GM18499 (cell line): ENCODE measurements at regions not wholly inside any gene's neighbourhood (a gene's known extent, or its start where the extent isn't known, plus 50 kb on each side); places are given as distances from the start of the nearest gene placed in this dataset.
"Not testable (repeated sequence)": the region's sequence is repeated elsewhere in the genome, so short reads cannot be mapped to it uniquely, and the experiment has no call there.

Experiments
- ATAC-seq: cut with Tn5 transposase; IDR thresholded peaks from one replicate; pipeline ENCODE4 v1.9.1; 2021; ENCODE audit warnings: moderate number of reproducible peaks; ENCODE audit not compliant: insufficient read depth, unreplicated experiment

DNA sequence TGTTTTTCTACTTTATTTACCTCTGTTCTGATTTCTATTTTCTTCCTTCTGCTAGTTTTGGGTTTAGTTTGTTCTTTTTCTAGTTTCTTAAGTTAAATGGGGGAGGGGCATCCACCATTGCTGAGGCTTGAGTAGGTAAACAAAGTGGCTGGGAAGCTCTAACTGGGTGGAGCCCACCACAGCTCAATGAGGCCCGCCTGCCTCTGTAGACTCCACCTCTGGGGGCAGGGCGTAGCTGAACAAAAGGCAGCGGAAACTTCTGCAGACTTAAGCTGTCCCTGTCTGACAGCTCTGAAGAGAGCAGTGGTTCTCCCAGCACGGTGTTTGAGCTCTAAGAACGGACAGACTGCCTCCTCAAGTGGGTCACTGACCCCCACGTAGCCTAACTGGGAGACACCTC is 316.7 kb downstream of the RPLP1 start:
- not testable (repeated sequence) for ATAC-seq

DNA sequence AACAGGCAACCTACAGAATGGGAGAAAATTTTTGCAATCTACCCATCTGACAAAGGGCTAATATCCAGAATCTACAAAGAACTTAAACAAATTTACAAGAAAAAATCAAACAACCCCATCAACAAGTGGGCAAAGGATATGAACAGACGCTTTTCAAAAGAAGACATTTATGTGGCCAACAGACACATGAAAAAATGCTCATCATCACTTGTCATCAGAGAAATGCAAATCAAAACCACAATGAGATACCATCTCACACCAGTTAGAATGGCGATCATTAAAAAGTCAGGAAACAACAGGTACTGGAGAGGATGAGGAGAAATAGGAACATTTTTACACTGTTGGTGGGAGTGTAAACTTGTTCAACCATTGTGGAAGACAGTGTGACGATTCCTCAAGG is 321.6 kb downstream of the RPLP1 start:
- ATAC-seq, result not testable (repeated sequence)

GRCh38 chr15:69774711-69775110 is 322.1 kb downstream of the RPLP1 start:
- ATAC-seq, result not testable (repeated sequence)

- ATAC-seq, result no peak
Observed at GRCh38 chr15:69777356-69777755, 320.4 kb downstream of the TLE3 start.

DNA sequence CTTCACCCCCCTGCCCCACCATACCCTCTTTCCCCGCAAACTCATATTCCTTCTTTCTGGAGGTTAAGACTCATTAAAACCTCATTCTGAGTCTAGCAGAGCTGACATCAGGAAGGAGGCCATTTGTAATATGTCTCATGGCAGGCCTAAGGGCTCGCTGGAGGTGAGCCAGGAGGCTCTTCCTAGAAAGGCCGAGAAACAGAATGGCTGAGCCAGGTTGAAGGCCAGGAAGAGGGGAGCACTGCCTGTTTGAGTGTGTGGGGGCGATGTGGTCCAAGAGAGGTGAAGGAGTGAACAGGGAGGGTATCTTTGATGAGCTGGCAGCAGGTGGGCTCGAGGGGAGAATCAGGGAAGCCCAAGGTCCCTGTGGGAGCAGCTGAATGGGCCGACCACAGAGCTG is 317.3 kb downstream of the TLE3 start:
- no peak for ATAC-seq

GRCh38 chr15:69780981-69781380 is 316.7 kb downstream of the TLE3 start:
- no peak for ATAC-seq

- ATAC-seq, result no peak
Observed at GRCh38 chr15:69781411-69782125, 316.1 kb downstream of the TLE3 start.

DNA sequence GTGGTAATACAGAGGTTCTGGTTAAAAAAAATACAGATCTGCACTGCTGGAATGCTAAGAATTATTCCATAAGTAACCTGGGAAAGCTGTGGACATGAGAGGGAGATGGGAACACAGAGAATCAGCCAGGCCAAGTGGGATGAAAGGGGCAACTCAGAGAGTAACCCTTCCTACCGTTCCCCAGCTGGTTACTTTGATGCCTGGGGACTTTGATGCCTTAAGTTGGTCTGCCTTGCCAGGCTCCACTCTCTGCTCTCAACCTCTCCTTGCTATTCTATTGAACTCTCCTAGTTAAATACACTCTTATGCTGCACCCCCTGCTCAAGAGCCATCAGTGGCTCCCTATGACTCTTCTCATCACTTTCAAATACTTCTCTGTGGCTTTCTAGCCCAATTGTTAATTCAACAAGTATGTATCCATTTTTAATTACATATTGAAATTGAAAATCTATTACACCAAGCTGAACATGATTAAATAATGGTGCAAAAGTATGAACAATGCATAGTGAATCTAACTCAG is 315.5 kb downstream of the TLE3 start:
- ATAC-seq, result no peak

GRCh38 chr15:69782809-69783208 is 314.9 kb downstream of the TLE3 start:
- no peak for ATAC-seq

- ATAC-seq, result no peak
Observed at GRCh38 chr15:69783211-69783610, 314.5 kb downstream of the TLE3 start.

DNA sequence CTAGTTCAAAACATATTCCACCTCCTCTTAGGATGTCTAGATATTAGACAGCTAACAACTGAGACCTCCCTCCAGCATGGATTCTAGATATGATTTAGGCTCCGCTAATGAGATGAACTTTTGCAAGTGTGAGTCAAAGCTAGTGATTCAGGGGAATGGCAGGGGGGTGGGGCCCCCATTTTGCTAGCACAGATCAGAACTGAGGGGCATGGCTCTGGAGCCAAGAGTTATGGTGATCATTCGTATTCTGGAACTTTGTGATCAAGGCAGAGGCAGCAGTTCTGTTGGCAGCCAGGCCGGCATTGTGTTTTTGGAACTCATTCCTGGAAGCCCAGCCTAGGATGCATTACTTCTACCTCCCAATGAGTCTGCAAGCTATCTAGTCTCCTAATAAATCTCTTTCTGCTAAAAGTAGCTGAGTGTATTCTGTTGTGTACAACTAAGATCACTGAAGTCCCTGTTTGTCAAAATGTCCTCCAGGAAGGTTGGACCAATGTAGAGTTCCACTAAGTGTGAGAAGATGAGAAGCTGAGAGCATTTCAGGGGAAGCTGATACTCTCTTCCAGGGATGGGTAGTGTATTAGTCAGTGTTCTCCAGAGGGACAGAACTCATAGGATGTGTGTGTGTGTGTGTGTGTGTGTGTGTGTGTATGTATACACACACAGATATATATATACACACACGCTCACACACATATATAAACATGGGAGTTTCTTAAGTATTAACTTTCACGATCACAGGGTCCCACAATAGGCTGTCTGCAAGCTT is 312.7 kb downstream of the TLE3 start:
- no peak for ATAC-seq

DNA sequence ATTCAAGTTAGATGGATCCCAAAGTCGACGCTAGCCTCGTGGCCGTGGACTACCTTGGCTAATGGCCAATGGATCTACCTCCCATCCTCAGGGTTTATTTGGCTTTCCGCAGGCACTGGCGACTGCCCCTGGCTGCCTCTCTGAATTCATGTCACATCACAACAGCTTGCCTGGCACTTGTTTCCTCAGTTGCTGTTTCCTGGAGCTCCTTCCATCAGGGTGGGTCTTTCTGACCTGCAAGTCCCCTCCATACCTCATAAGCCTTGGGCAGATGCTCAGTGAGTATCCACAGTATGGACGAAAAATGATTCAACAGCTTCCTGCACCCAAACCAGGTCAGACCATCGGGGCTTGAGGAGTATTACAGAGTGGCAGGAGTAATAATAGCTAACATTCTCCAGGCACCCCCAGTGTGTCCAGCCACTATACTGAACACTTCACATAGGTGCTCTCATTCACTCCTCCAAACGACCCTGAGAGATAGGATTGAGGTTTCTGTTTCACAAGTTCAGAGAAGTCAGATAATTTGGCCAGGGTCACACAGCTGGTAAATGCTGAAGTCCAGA is 311.5 kb downstream of the TLE3 start:
- no peak for ATAC-seq

GRCh38 chr15:69787791-69788190 is 309.9 kb downstream of the TLE3 start:
- no peak for ATAC-seq

DNA sequence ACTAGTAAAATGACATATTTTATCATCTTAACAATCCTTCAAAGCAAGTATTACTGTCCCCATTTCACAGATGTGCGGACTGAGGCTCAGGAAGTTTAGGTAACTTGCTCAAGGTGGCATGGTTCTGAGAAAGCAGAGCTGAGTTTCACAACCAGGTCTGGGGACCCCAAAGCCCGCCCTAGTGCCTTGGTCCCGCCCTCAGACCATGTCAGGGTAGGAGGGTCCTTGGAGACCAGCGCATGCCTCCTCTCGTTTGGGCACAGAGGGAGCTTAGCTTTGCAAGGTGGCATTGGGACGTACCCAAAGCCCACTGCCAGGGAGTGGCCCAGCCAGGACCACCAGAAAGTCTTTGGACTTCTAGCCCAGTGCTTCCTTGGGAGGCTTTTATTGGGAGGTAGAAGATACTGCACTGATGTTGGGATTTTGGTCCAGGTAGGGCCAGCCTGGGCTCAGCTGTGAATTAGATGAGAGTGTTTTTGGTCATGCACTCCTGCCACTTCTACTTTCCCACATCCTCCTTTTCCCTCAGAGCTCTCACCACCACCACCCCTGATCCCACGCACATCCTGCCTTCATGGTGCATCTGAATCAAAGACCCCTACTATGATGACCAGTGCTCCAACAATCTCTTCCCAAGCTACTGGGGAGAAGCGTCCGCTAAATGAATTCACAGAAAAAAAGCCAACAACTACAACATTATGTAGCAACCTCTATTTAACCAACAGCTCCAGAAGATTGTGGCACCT is 307.9 kb downstream of the TLE3 start:
- no peak for ATAC-seq

- ATAC-seq, result no peak
Observed at GRCh38 chr15:69790632-69791031, 307.1 kb downstream of the TLE3 start.

DNA sequence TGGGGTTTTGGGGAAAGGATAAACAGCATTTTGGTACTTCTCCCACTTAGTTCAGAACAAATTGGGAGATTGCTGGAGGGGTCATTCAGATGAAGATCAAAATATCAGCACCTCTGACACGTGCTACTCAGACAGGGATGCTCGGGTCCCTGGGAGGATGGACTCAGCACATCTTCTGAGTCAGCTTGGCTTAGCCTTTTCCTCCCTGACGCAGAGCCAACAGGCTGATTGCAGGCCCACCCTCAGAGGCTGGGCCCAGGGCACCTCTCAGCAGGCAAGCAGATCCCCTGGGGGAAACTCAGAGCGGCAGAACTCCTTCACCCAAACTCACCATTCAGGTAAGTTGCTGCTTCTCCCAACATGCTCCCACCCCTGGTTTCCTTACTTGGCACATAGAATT is 304.9 kb downstream of the TLE3 start:
- ATAC-seq, result no peak

DNA sequence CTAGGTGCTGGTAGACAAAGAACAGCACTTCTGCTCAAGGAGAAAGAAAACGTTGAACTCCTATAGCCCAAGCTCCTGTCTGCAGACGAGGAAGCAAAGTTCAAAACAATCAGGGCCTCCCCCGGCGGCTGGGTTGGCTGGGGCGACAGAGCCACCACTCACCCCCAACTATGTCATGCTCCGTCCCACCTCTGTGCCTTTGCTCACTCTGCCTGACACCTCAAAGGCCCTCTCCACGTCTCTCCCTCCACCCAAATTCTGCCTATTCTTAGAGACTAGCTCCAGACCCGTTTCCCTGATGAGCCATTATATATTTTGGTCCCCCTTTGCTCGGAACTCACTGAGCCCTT is 304.3 kb downstream of the TLE3 start:
- no peak for ATAC-seq

GRCh38 chr15:69793781-69794451 is 303.8 kb downstream of the TLE3 start:
- ATAC-seq, result no peak

GRCh38 chr15:69794645-69795469 is 302.9 kb downstream of the TLE3 start:
- ATAC-seq, result no peak
